HG02970 (cell line): ENCODE measurements at regions not wholly inside any gene's neighbourhood (a gene's known extent, or its start where the extent isn't known, plus 50 kb on each side); places are given as distances from the start of the nearest gene placed in this dataset.
"Not testable (repeated sequence)": the region's sequence is repeated elsewhere in the genome, so short reads cannot be mapped to it uniquely, and the experiment has no call there.

Source experiments
- ATAC-seq: cut with Tn5 transposase; IDR thresholded peaks from one replicate; pipeline ENCODE4 v1.9.1; 2021; ENCODE audit warnings: mild to moderate bottlenecking, moderate library complexity, moderate number of reproducible peaks; ENCODE audit not compliant: unreplicated experiment, low FRiP score

- ATAC-seq: no peak
These were observed 1152.1 kb downstream of the TBC1D22A start for GRCh38 chr22:47914481-47915097.

GRCh38 chr22:47902646-47903180 is 1140.3 kb downstream of the TBC1D22A start:
- ATAC-seq: no peak

- no peak for ATAC-seq
These were observed 1139.5 kb downstream of the TBC1D22A start for GRCh38 chr22:47901911-47902310.

- no peak for ATAC-seq
These were observed 1137.4 kb downstream of the TBC1D22A start for GRCh38 chr22:47899894-47900293.

- no peak for ATAC-seq
These were observed 1136.5 kb downstream of the TBC1D22A start for GRCh38 chr22:47898946-47899345.

- ATAC-seq: no peak
These were observed 1129.2 kb downstream of the TBC1D22A start for GRCh38 chr22:47891609-47892008.

GRCh38 chr22:47888817-47889216 is 1126.4 kb downstream of the TBC1D22A start:
- no peak for ATAC-seq

GRCh38 chr22:47884775-47885174 is 1122.3 kb downstream of the TBC1D22A start:
- ATAC-seq: no peak

- ATAC-seq: no peak
These were observed 1121.8 kb downstream of the TBC1D22A start for GRCh38 chr22:47884200-47884599.

- ATAC-seq: no peak
These were observed 1121.3 kb downstream of the TBC1D22A start for GRCh38 chr22:47883757-47884156.

GRCh38 chr22:47879346-47879745 is 1116.9 kb downstream of the TBC1D22A start:
- ATAC-seq: no peak

GRCh38 chr22:47878460-47878859 is 1116.0 kb downstream of the TBC1D22A start:
- ATAC-seq: no peak

GRCh38 chr22:47872761-47873535 is 1110.5 kb downstream of the TBC1D22A start:
- no peak for ATAC-seq

GRCh38 chr22:47865626-47866025 is 1103.2 kb downstream of the TBC1D22A start:
- no peak for ATAC-seq

GRCh38 chr22:47862394-47862793 is 1099.9 kb downstream of the TBC1D22A start:
- ATAC-seq: no peak

GRCh38 chr22:47860907-47861306 is 1098.5 kb downstream of the TBC1D22A start:
- ATAC-seq: not testable (repeated sequence)

GRCh38 chr22:47859881-47860525 is 1097.6 kb downstream of the TBC1D22A start:
- ATAC-seq: no peak

- no peak for ATAC-seq
These were observed 1096.4 kb downstream of the TBC1D22A start for GRCh38 chr22:47858773-47859306.

GRCh38 chr22:47854680-47855079 is 1092.2 kb downstream of the TBC1D22A start:
- no peak for ATAC-seq

- ATAC-seq: no peak
These were observed 1091.8 kb downstream of the TBC1D22A start for GRCh38 chr22:47854251-47854650.

GRCh38 chr22:47853750-47854149 is 1091.3 kb downstream of the TBC1D22A start:
- ATAC-seq: no peak
